H1 (cell line): ENCODE measurements at regions not wholly inside any gene's neighbourhood (a gene's known extent, or its start where the extent isn't known, plus 50 kb on each side); places are given as distances from the start of the nearest gene placed in this dataset.

Source experiments
- CTCF ChIA-PET: fragments of 300-600 bp; sonication (Branson Sonifier 250); formaldehyde crosslinking; loops from one replicate; lab custom pipeline; 2021; ENCODE audit not compliant: partially characterized antibody; lab: Charles Lee
- POLR2A ChIA-PET: fragments of 300-600 bp; sonication (Branson Sonifier 250); formaldehyde crosslinking; loops from one replicate; lab custom pipeline; 2021; ENCODE audit warnings: inconsistent platforms; ENCODE audit not compliant: partially characterized antibody; lab: Charles Lee
- DNase-seq, 2 experiments: peaks; one replicate each; pipeline versions ENCODE4 v3.0.0 to v3.0.0-alpha.2; 2010 to 2022; ENCODE audit warnings: low spot score in 2 of 2, low read depth in 1 of 2, mixed read lengths in 1 of 2
- FAIRE-seq: peaks from 2 replicates; lab custom pipeline; 2011; peaks lifted over from hg19 to GRCh38; lab: Jason Lieb, UNC
- H2AFZ ChIP-seq: 2 replicates; pipeline ENCODE4 v1.8.1; 2012; ENCODE audit warnings: low read length, inconsistent platforms
- H2AK5ac ChIP-seq: 2 replicates; pipeline ENCODE4 v1.6.1; 2013; ENCODE audit warnings: low read depth, low read length
- H2BK120ac ChIP-seq: replicated peaks from 2 replicates; pipeline ENCODE3; 2013; ENCODE audit warnings: low read depth, low read length, inconsistent platforms
- H2BK12ac ChIP-seq: 2 replicates; pipeline ENCODE4 v1.6.1; 2013; ENCODE audit warnings: low read depth, low read length
- H2BK15ac ChIP-seq: 2 replicates; pipeline ENCODE4 v1.6.1; 2013; ENCODE audit warnings: low read length
- H2BK20ac ChIP-seq: 2 replicates; pipeline ENCODE4 v1.6.1; 2013; ENCODE audit warnings: low read length
- H2BK5ac ChIP-seq: 2 replicates; pipeline ENCODE4 v1.6.1; 2013; ENCODE audit warnings: low read depth, low read length
- H3K14ac ChIP-seq: 2 replicates; pipeline ENCODE4 v1.6.1; 2013; ENCODE audit warnings: inconsistent platforms; ENCODE audit not compliant: insufficient read length
- H3K18ac ChIP-seq: 2 replicates; pipeline ENCODE4 v1.6.1; 2013; ENCODE audit warnings: low read length; ENCODE audit errors: extremely low read depth
- H3K23ac ChIP-seq: 2 replicates; pipeline ENCODE4 v1.6.1; 2013; ENCODE audit warnings: inconsistent platforms; ENCODE audit not compliant: insufficient read length
- H3K23me2 ChIP-seq: 2 replicates; pipeline ENCODE4 v1.6.1; 2013; ENCODE audit warnings: low read depth, low read length
- H3K27ac ChIP-seq: 2 replicates; pipeline ENCODE4 v1.6.1; 2011; ENCODE audit warnings: low read depth, low read length, inconsistent platforms
- H3K27me3 ChIP-seq, 4 experiments: replicated peaks in 1 of 4; 1 replicate in 1 of 4; 2 replicates in 3 of 4; pipeline versions ENCODE4 v1.6.1 to v1.8.1; 2011 to 2013; ENCODE audit warnings: low read length in 3 of 4, mild to moderate bottlenecking in 3 of 4, inconsistent platforms in 2 of 4, mixed read lengths in 2 of 4, moderate library complexity in 1 of 4; ENCODE audit not compliant: control insufficient read depth in 3 of 4, insufficient read depth in 3 of 4; ENCODE audit errors: extremely low read depth in 1 of 4
- H3K36me3 ChIP-seq, 4 experiments: 2 replicates each; pipeline versions ENCODE4 v1.6.1 to v1.8.1; 2011 to 2013; ENCODE audit warnings: mild to moderate bottlenecking in 4 of 4, low read length in 3 of 4, moderate library complexity in 2 of 4, control low read depth in 1 of 4, inconsistent platforms in 1 of 4; ENCODE audit not compliant: insufficient read depth in 4 of 4, control insufficient read depth in 2 of 4
- H3K4ac ChIP-seq: replicated peaks from 2 replicates; pipeline ENCODE3; 2013; ENCODE audit warnings: low read length, low read depth, mixed read lengths, inconsistent platforms; ENCODE audit not compliant: insufficient read length
- H3K4me1 ChIP-seq, 4 experiments: replicated peaks in 1 of 4; 1 replicate in 1 of 4; 2 replicates in 3 of 4; pipeline versions ENCODE4 v1.6.1 to v1.8.1; 2011 to 2013; ENCODE audit warnings: low read length in 3 of 4, inconsistent platforms in 2 of 4, mixed read lengths in 1 of 4; ENCODE audit not compliant: insufficient read depth in 4 of 4, control insufficient read depth in 3 of 4
- H3K4me2 ChIP-seq, 2 experiments: 2 replicates each; pipeline versions ENCODE4 v1.6.1 to v1.8.1; 2011 to 2013; ENCODE audit warnings: low read depth in 2 of 2, low read length in 2 of 2, control low read depth in 1 of 2, inconsistent platforms in 1 of 2, mild to moderate bottlenecking in 1 of 2; ENCODE audit not compliant: insufficient read depth in 1 of 2
- H3K4me3 ChIP-seq, 4 experiments: fragments of 200-600, 300-600 bp in 1 of 4; sonication (generic), shearing (Covaris generic), sonication (Bioruptor Twin) in 1 of 4; 2 replicates each; pipeline versions ENCODE4 v1.5.1 to v1.8.1; 2011 to 2016; ENCODE audit warnings: low read length in 4 of 4, low read depth in 3 of 4, control low read depth in 2 of 4, inconsistent platforms in 2 of 4, mild to moderate bottlenecking in 2 of 4, mixed read lengths in 1 of 4, moderate library complexity in 1 of 4; ENCODE audit not compliant: insufficient read depth in 2 of 4; ENCODE audit errors: extremely low read depth in 1 of 4
- H3K56ac ChIP-seq: replicated peaks from 2 replicates; pipeline ENCODE3; 2013; ENCODE audit warnings: low read depth, mild to moderate bottlenecking, mixed read lengths, low read length, inconsistent platforms; ENCODE audit not compliant: insufficient read length
- H3K79me1 ChIP-seq: 2 replicates; pipeline ENCODE4 v1.6.1; 2013; ENCODE audit warnings: low read depth, low read length, control low read depth
- H3K79me2 ChIP-seq, 2 experiments: 2 replicates each; pipeline versions ENCODE4 v1.6.1 to v1.8.1; 2012 to 2013; ENCODE audit warnings: low read length in 2 of 2, mild to moderate bottlenecking in 2 of 2, inconsistent platforms in 1 of 2; ENCODE audit not compliant: insufficient read depth in 2 of 2, control insufficient read depth in 1 of 2
- H3K9ac ChIP-seq, 4 experiments: replicated peaks in 1 of 4; 1 replicate in 1 of 4; 2 replicates in 3 of 4; pipeline versions ENCODE4 v1.6.1 to v1.8.1; 2011 to 2013; ENCODE audit warnings: low read depth in 3 of 4, low read length in 3 of 4, control low read depth in 2 of 4, mild to moderate bottlenecking in 2 of 4, moderate library complexity in 2 of 4, inconsistent platforms in 1 of 4; ENCODE audit errors: extremely low read depth in 1 of 4
- H3K9me3 ChIP-seq, 2 experiments: 2 replicates each; pipeline versions ENCODE4 v1.6.1 to v1.8.1; 2012 to 2013; ENCODE audit warnings: mild to moderate bottlenecking in 2 of 2, moderate library complexity in 2 of 2, control low read depth in 1 of 2, inconsistent platforms in 1 of 2, low read depth in 1 of 2, low read length in 1 of 2, mixed read lengths in 1 of 2; ENCODE audit not compliant: insufficient read depth in 2 of 2
- H4K20me1 ChIP-seq, 2 experiments: replicated peaks in 1 of 2; 2 replicates each; pipeline versions ENCODE3 to v1.8.1; 2011 to 2013; ENCODE audit warnings: inconsistent platforms in 2 of 2, low read length in 2 of 2, mild to moderate bottlenecking in 1 of 2; ENCODE audit not compliant: insufficient read depth in 2 of 2, control insufficient read depth in 1 of 2
- H4K5ac ChIP-seq: 2 replicates; pipeline ENCODE4 v1.6.1; 2013; ENCODE audit warnings: low read length, low read depth, mixed read lengths, inconsistent platforms; ENCODE audit not compliant: insufficient read length
- H4K8ac ChIP-seq: 2 replicates; pipeline ENCODE4 v1.8.0; 2013; ENCODE audit warnings: mild to moderate bottlenecking, moderate library complexity, low read length, inconsistent platforms; ENCODE audit not compliant: insufficient read depth; ENCODE audit errors: extremely low read depth
- H4K91ac ChIP-seq: replicated peaks from 2 replicates; pipeline ENCODE3; 2013; ENCODE audit warnings: low read length, mixed read lengths, inconsistent platforms; ENCODE audit not compliant: insufficient read length
- ASH2L ChIP-seq: fragments of 200-600, 300-600 bp; sonication (generic); IDR thresholded peaks from one replicate; pipeline ENCODE4 v1.7.1; 2017; ENCODE audit warnings: low read length
- CREB1 ChIP-seq: IDR thresholded peaks from 2 replicates; pipeline ENCODE4 v1.6.1; 2012; ENCODE audit warnings: inconsistent platforms
- GABPA ChIP-seq: IDR thresholded peaks from 2 replicates; pipeline ENCODE4 v1.6.1; 2011; ENCODE audit warnings: mild to moderate bottlenecking, low read length, moderate library complexity, borderline replicate concordance; ENCODE audit not compliant: insufficient read depth
- GTF2F1 ChIP-seq: IDR thresholded peaks from 2 replicates; pipeline ENCODE4 v1.6.1; 2012; ENCODE audit warnings: low read depth, low read length, improper control_type of control experiment, borderline replicate concordance
- JUND ChIP-seq: IDR thresholded peaks from 2 replicates; pipeline ENCODE4 v1.6.1; 2011; ENCODE audit warnings: mild to moderate bottlenecking, improper control_type of control experiment, low read length
- KDM5A ChIP-seq: fragments of 200-600 bp; IDR thresholded peaks from 2 replicates; pipeline ENCODE4 v1.7.1; 2012; ENCODE audit warnings: mild to moderate bottlenecking, low read length, inconsistent platforms, mixed read lengths
- NRF1 ChIP-seq: IDR thresholded peaks from 2 replicates; pipeline ENCODE4 v1.6.1; 2011; ENCODE audit warnings: mild to moderate bottlenecking, low read depth, low read length, improper control_type of control experiment
- PHF8 ChIP-seq: fragments of 200-600 bp; sonication (generic); conservative IDR thresholded peaks from 2 replicates; pipeline ENCODE4 v1.7.1; 2012; ENCODE audit warnings: low read depth, mild to moderate bottlenecking, inconsistent platforms, low read length, moderate library complexity
- POLR2A ChIP-seq, 2 experiments: IDR thresholded peaks; 1 replicate in 1 of 2; 2 replicates in 1 of 2; pipeline ENCODE4 v1.6.1; 2011; ENCODE audit warnings: low read depth in 2 of 2, low read length in 2 of 2, mild to moderate bottlenecking in 2 of 2; ENCODE audit errors: control extremely low read depth in 1 of 2
- SAP30 ChIP-seq: fragments of 300-600 bp; sonication (generic); IDR thresholded peaks from 2 replicates; pipeline ENCODE4 v1.7.1; 2012; ENCODE audit warnings: low read length, moderate library complexity, mild to moderate bottlenecking, inconsistent platforms; ENCODE audit not compliant: insufficient read depth, insufficient replicate concordance
- SRF ChIP-seq: IDR thresholded peaks from 2 replicates; pipeline ENCODE4 v1.6.1; 2011; ENCODE audit warnings: mild to moderate bottlenecking, low read depth, low read length, moderate library complexity
- TAF7 ChIP-seq: optimal IDR thresholded peaks from 2 replicates; pipeline ENCODE3; 2011; ENCODE audit warnings: low read depth, mild to moderate bottlenecking, inconsistent platforms, low read length, moderate library complexity, borderline replicate concordance
- TEAD4 ChIP-seq: IDR thresholded peaks from 2 replicates; pipeline ENCODE4 v1.6.1; 2012; ENCODE audit warnings: low read depth, low read length, inconsistent platforms, mixed read lengths
- WGBS, 2 experiments: shearing (Covaris generic) in 1 of 2; methylation state at CpG; one replicate each; pipeline versions ENCODE4 v1.1.6 to v1.1.7; 2013 to 2015; ENCODE audit warnings: low lambda C conversion rate in 2 of 2, mixed read lengths in 2 of 2, inconsistent platforms in 1 of 2, low coverage in 1 of 2, missing lambda C conversion rate in 1 of 2; ENCODE audit not compliant: insufficient replicate concordance in 2 of 2, insufficient coverage in 1 of 2, insufficient read length in 1 of 2; ENCODE audit errors: extremely low coverage in 1 of 2, missing lambda C conversion rate in 1 of 2; 5-methylcytosine and 5-hydroxymethylcytosine counted together

GRCh38 chr13:58018865-58019264 is 387.3 kb downstream of the PCDH17 start:
- Histone ChIP-seq H2BK20ac (no peak overlapping the region), H2BK5ac (no peak overlapping the region), H4K8ac (no peak overlapping the region)
- TF ChIP-seq GTF2F1 (no peak), JUND (no peak), SAP30 (no peak), TAF7 (no peak), KDM5A (no peak), SRF (no peak), CREB1 (no peak), GABPA (no peak), NRF1 (no peak), POLR2A (IDR thresholded peaks at IDR 0.05; ENCODE audit: control extremely low read depth in 1 of 2, low read depth in 2 of 2, low read length in 2 of 2) (no peak), ASH2L (no peak), PHF8 (no peak), TEAD4 (no peak)
- TF ChIP-seq, all 59 proteins: peak for 0
- Histone ChIP-seq H3K4me2 (no peak overlapping the region), H3K79me2 (no peaks in the 10 kb centered on the region), H3K4me1 (no peaks in the 10 kb centered on the region), H2AFZ (no peak overlapping the region), H3K56ac (no peak overlapping the region), H3K79me1 (no peaks in the 10 kb centered on the region), H3K27ac (no peak overlapping the region), H2BK12ac (no peak overlapping the region), H4K20me1 (no peaks in the 10 kb centered on the region), H2BK15ac (no peak overlapping the region), H3K9ac (no peak overlapping the region), H3K18ac (no peak overlapping the region), H4K5ac (no peak overlapping the region), H2AK5ac (no peak overlapping the region), H3K23ac (no peak overlapping the region), H3K4ac (no peak overlapping the region), H3K27me3 (peaks cover 0 to 1% (median 0%) of the 10 kb centered on the region in 4 experiments; a peak in 1 of 7 replicates), H2BK120ac (no peak overlapping the region), H3K14ac (no peak overlapping the region), H3K36me3 (no peaks in the 10 kb centered on the region), H3K9me3 (no peaks in the 10 kb centered on the region), H3K23me2 (no peaks in the 10 kb centered on the region), H3K4me3 (no peak overlapping the region), H4K91ac (no peak overlapping the region)
- no peak for FAIRE-seq
- DNase-seq: no peak
- WGBS, 2 experiments: 95% methylated on average over 1 of the region's 1 CpG; no CpG with 5 or more reads in 1 of the 2 experiments
- ChIA-PET POLR2A (no interaction called here), CTCF (no interaction called here)
